H9 (cell line): ENCODE measurements at regions not wholly inside any gene's neighbourhood (a gene's known extent, or its start where the extent isn't known, plus 50 kb on each side); places are given as distances from the start of the nearest gene placed in this dataset.

ENCODE experiments used
- DNase-seq: peaks from one replicate; pipeline ENCODE4 v3.0.0-alpha.2; 2017
- H2AFZ ChIP-seq: one replicate; pipeline ENCODE4 v1.6.1; 2013; ENCODE audit warnings: mild to moderate bottlenecking, low read length, control low read depth, moderate library complexity
- H2AK5ac ChIP-seq: 2 replicates; pipeline ENCODE4 v1.6.1; 2013; ENCODE audit warnings: low read length, control low read depth, mixed read lengths; ENCODE audit not compliant: insufficient read length
- H2BK120ac ChIP-seq: one replicate; pipeline ENCODE4 v1.6.1; 2013; ENCODE audit warnings: low read depth, mild to moderate bottlenecking, low read length, control low read depth, inconsistent platforms; ENCODE audit not compliant: poor library complexity, severe bottlenecking
- H2BK12ac ChIP-seq: 2 replicates; pipeline ENCODE4 v1.6.1; 2013; ENCODE audit warnings: low read length, control low read depth, mixed read lengths, low read depth; ENCODE audit not compliant: insufficient read length
- H2BK15ac ChIP-seq: 2 replicates; pipeline ENCODE4 v1.6.1; 2013; ENCODE audit warnings: low read depth, low read length, control low read depth
- H2BK20ac ChIP-seq: one replicate; pipeline ENCODE4 v1.6.1; 2013; ENCODE audit warnings: low read depth, mild to moderate bottlenecking, low read length, control low read depth, inconsistent platforms; ENCODE audit not compliant: poor library complexity, severe bottlenecking
- H2BK5ac ChIP-seq: 2 replicates; pipeline ENCODE4 v1.6.1; 2013; ENCODE audit warnings: low read length, control low read depth, mixed read lengths; ENCODE audit not compliant: insufficient read length
- H3K14ac ChIP-seq: 2 replicates; pipeline ENCODE4 v1.6.1; 2013; ENCODE audit warnings: low read length, control low read depth; ENCODE audit not compliant: insufficient read depth
- H3K18ac ChIP-seq: 2 replicates; pipeline ENCODE4 v1.6.1; 2013; ENCODE audit warnings: low read depth, mild to moderate bottlenecking, mixed read lengths, low read length, control low read depth; ENCODE audit not compliant: insufficient read length
- H3K23ac ChIP-seq: 2 replicates; pipeline ENCODE4 v1.6.1; 2013; ENCODE audit warnings: low read length, control low read depth, mixed read lengths, low read depth; ENCODE audit not compliant: insufficient read length
- H3K23me2 ChIP-seq: 2 replicates; pipeline ENCODE4 v1.6.1; 2013; ENCODE audit warnings: low read depth, mild to moderate bottlenecking, mixed read lengths, low read length, control low read depth; ENCODE audit not compliant: insufficient read length, poor library complexity, severe bottlenecking
- H3K27ac ChIP-seq: 2 replicates; pipeline ENCODE4 v1.5.1; 2013; ENCODE audit warnings: low read length, control low read depth, mixed read lengths, low read depth; ENCODE audit not compliant: insufficient read length
- H3K27me3 ChIP-seq: 2 replicates; pipeline ENCODE4 v1.6.1; 2013; ENCODE audit warnings: low read length, control low read depth, inconsistent platforms; ENCODE audit not compliant: insufficient read depth
- H3K4ac ChIP-seq: 2 replicates; pipeline ENCODE4 v1.6.1; 2013; ENCODE audit warnings: low read depth, mild to moderate bottlenecking, control low read depth, inconsistent platforms, low read length, moderate library complexity
- H3K4me1 ChIP-seq: 2 replicates; pipeline ENCODE4 v1.6.1; 2013; ENCODE audit warnings: low read length, control low read depth, inconsistent platforms; ENCODE audit not compliant: insufficient read depth
- H3K4me2 ChIP-seq: 2 replicates; pipeline ENCODE4 v1.6.1; 2013; ENCODE audit warnings: low read length, control low read depth, mixed read lengths; ENCODE audit not compliant: insufficient read length, insufficient read depth
- H3K56ac ChIP-seq: 2 replicates; pipeline ENCODE4 v1.6.1; 2013; ENCODE audit warnings: low read depth, mild to moderate bottlenecking, mixed read lengths, low read length, control low read depth; ENCODE audit not compliant: insufficient read length
- H3K79me1 ChIP-seq: 2 replicates; pipeline ENCODE4 v1.6.1; 2013; ENCODE audit warnings: low read depth, mild to moderate bottlenecking, moderate library complexity, low read length, control low read depth, inconsistent platforms; ENCODE audit not compliant: insufficient read depth, poor library complexity, severe bottlenecking
- H3K79me2 ChIP-seq: 2 replicates; pipeline ENCODE4 v1.6.1; 2013; ENCODE audit warnings: low read length, control low read depth, inconsistent platforms; ENCODE audit not compliant: insufficient read depth
- H3K9ac ChIP-seq: 2 replicates; pipeline ENCODE4 v1.6.1; 2013; ENCODE audit warnings: low read length, control low read depth, mixed read lengths; ENCODE audit not compliant: insufficient read length; ENCODE audit errors: extremely low read depth
- H3K9me3 ChIP-seq: one replicate; pipeline ENCODE4 v1.6.1; 2013; ENCODE audit warnings: low read depth, low read length, inconsistent platforms; ENCODE audit not compliant: control insufficient read depth
- H3T11ph ChIP-seq: one replicate; pipeline ENCODE4 v1.6.1; 2013; ENCODE audit warnings: mild to moderate bottlenecking, low read length, control low read depth, inconsistent platforms
- H4K20me1 ChIP-seq: one replicate; pipeline ENCODE4 v1.6.1; 2013; ENCODE audit not compliant: control insufficient read depth, insufficient read length, insufficient read depth
- H4K5ac ChIP-seq: 2 replicates; pipeline ENCODE4 v1.6.1; 2013; ENCODE audit warnings: low read depth, mild to moderate bottlenecking, mixed read lengths, low read length, control low read depth; ENCODE audit not compliant: insufficient read length
- H4K8ac ChIP-seq: replicated peaks from 2 replicates; pipeline ENCODE4 v1.6.1; 2013; ENCODE audit warnings: low read length, control low read depth, mixed read lengths, low read depth; ENCODE audit not compliant: insufficient read length
- H4K91ac ChIP-seq: 2 replicates; pipeline ENCODE4 v1.6.1; 2013; ENCODE audit warnings: low read depth, mild to moderate bottlenecking, moderate library complexity, mixed read lengths, low read length, control low read depth; ENCODE audit not compliant: insufficient read length
- H3K27ac Mint-ChIP-seq, 3 experiments: 2 replicates in 2 of 3; 3 replicates in 1 of 3; pipeline ENCODE4 v1.8.0; 2020 to 2021; ENCODE audit warnings: mixed read lengths in 3 of 3, mild to moderate bottlenecking in 1 of 3, moderate library complexity in 1 of 3
- H3K27me3 Mint-ChIP-seq: 2 replicates; pipeline ENCODE4 v1.8.0; 2021; ENCODE audit warnings: low read depth, mild to moderate bottlenecking, moderate library complexity, mixed read lengths
- H3K36me3 Mint-ChIP-seq, 3 experiments: 2 replicates in 2 of 3; 3 replicates in 1 of 3; pipeline ENCODE4 v1.8.0; 2020 to 2021; ENCODE audit warnings: low read depth in 3 of 3, mixed read lengths in 3 of 3; ENCODE audit not compliant: insufficient read depth in 1 of 3
- H3K4me1 Mint-ChIP-seq, 2 experiments: 2 replicates each; pipeline ENCODE4 v1.8.0; 2020; ENCODE audit warnings: mixed read lengths in 2 of 2
- H3K4me3 Mint-ChIP-seq, 2 experiments: 2 replicates in 1 of 2; 3 replicates in 1 of 2; pipeline ENCODE4 v1.8.0; 2020 to 2021; ENCODE audit warnings: mild to moderate bottlenecking in 2 of 2, mixed read lengths in 2 of 2, moderate library complexity in 1 of 2
- H3K9me3 Mint-ChIP-seq, 2 experiments: 2 replicates in 1 of 2; 3 replicates in 1 of 2; pipeline ENCODE4 v1.8.0; 2020; ENCODE audit warnings: mild to moderate bottlenecking in 2 of 2, mixed read lengths in 2 of 2, moderate library complexity in 1 of 2
- CTCF ChIP-seq: fragments of 200-600 bp; sonication (generic); conservative IDR thresholded peaks from 3 replicates; pipeline ENCODE4 v1.8.0; 2021; ENCODE audit warnings: antibody characterized with exemption, mild to moderate bottlenecking
- WGBS: extraction: QIAGEN DNeasy Blood & Tissue Kit; methylation state at CpG from one replicate; pipeline ENCODE4 v1.1.7; 2013; ENCODE audit warnings: missing lambda C conversion rate, low lambda C conversion rate, mixed read lengths; ENCODE audit not compliant: insufficient read length; ENCODE audit errors: extremely low coverage; 5-methylcytosine and 5-hydroxymethylcytosine counted together

GRCh38 chr11:91810871-91811270, 413.7 kb upstream of the FAT3 start:
- Histone ChIP-seq H3K56ac (no peak overlapping the region), H3K9me3 (no peaks in the 10 kb centered on the region), H3K27ac (no peak overlapping the region), H3K14ac (no peak overlapping the region), H3K79me1 (no peaks in the 10 kb centered on the region), H4K8ac (no peak overlapping the region), H3K4ac (no peak overlapping the region), H2AK5ac (no peak overlapping the region), H2BK120ac (no peak overlapping the region), H3K23ac (no peak overlapping the region), H2AFZ (no peak overlapping the region), H3K27me3 (no peaks in the 10 kb centered on the region), H2BK15ac (no peak overlapping the region), H3K18ac (no peak overlapping the region), H2BK5ac (no peak overlapping the region), H4K91ac (no peak overlapping the region), H4K5ac (no peak overlapping the region), H3K23me2 (no peaks in the 10 kb centered on the region), H3K9ac (no peak overlapping the region), H3K4me2 (no peak overlapping the region), H4K20me1 (no peaks in the 10 kb centered on the region), H3K79me2 (no peaks in the 10 kb centered on the region), H2BK12ac (no peak overlapping the region), H2BK20ac (peak overlapping the region; percentile 83), H3T11ph (no peak overlapping the region), H3K4me1 (no peaks in the 10 kb centered on the region)
- peaks cover 0 to 11% (median 0%) of the 10 kb centered on the region in 3 experiments; a peak in 4 of 7 replicates for H3K36me3 Mint-ChIP-seq
- H3K27me3 Mint-ChIP-seq: no peaks in the 10 kb centered on the region
- WGBS: no CpG with 5 or more reads among the region's 3 CpGs
- no peak overlapping the region for H3K4me3 Mint-ChIP-seq
- no peaks in the 10 kb centered on the region; a peak in 2 of 5 replicates for H3K9me3 Mint-ChIP-seq
- TF ChIP-seq CTCF: no peak
- H3K27ac Mint-ChIP-seq: no peak overlapping the region
- no peak for DNase-seq
- H3K4me1 Mint-ChIP-seq: peaks cover 6 to 8% of the 10 kb centered on the region in 2 experiments
